ENCODE measurements at regions not wholly inside any gene's neighbourhood (a gene's known extent, or its start where the extent isn't known, plus 50 kb on each side); places are given as distances from the start of the nearest gene placed in this dataset.

- H3K4me3 ChIP-seq, result no peak overlapping the region
- no peak for DNase-seq
- no TSS peak for BruUV-seq (replicated peaks)
- no peaks in the 10 kb centered on the region for H3F3A ChIP-seq (ENCODE audit: insufficient read depth, low read depth)
- H3K4me2 ChIP-seq, result no peak overlapping the region
- ChIA-PET CTCF (no interaction called here), POLR2A (ENCODE audit: unreplicated experiment) (no interaction called here)
- no peaks in the 10 kb centered on the region for H4K20me1 ChIP-seq (ENCODE audit: insufficient read depth)
- no peaks in the 10 kb centered on the region for H3K27me3 ChIP-seq (ENCODE audit: insufficient read depth, low read depth)
- TF ChIP-seq EZH2 (IDR thresholded peaks at IDR 0.05; ENCODE audit: low read depth) (no peak), CTCF (conservative IDR thresholded peaks at IDR 0.05) (no peak)
- no peak overlapping the region for H3K27ac ChIP-seq
- H3K36me3 ChIP-seq (ENCODE audit: low read depth), result no peaks in the 10 kb centered on the region
- H3K9me3 ChIP-seq (ENCODE audit: insufficient read depth, low read depth), result no peaks in the 10 kb centered on the region
- no peak overlapping the region for H2AFZ ChIP-seq
- no peaks in the 10 kb centered on the region for H3K4me1 ChIP-seq (replicated peaks; ENCODE audit: insufficient read depth)
- H3K79me2 ChIP-seq (ENCODE audit: low read depth), result no peaks in the 10 kb centered on the region
- intact Hi-C loops (cut with micrococcal nuclease; ENCODE audit: unreplicated experiment), result no loop called here
- H3K9me2 ChIP-seq (ENCODE audit: insufficient read depth), result no peaks in the 10 kb centered on the region
These were observed 63.8 kb upstream of the DARS1 start for GRCh38 chr2:136049011-136049742.

GRCh38 chr2:136045835-136046570 lies 60.6 kb upstream of the DARS1 start:
- H3F3A ChIP-seq (ENCODE audit: insufficient read depth, low read depth), result no peaks in the 10 kb centered on the region
- no peaks in the 10 kb centered on the region for H3K4me1 ChIP-seq (replicated peaks; ENCODE audit: insufficient read depth)
- no peak overlapping the region for H3K4me3 ChIP-seq
- TF ChIP-seq CTCF (conservative IDR thresholded peaks at IDR 0.05), result no peak
- TF ChIP-seq EZH2 (IDR thresholded peaks at IDR 0.05; ENCODE audit: low read depth), result no peak
- BruUV-seq (replicated peaks), result no TSS peak
- no peak overlapping the region for H2AFZ ChIP-seq
- no peak overlapping the region for H3K4me2 ChIP-seq
- no peaks in the 10 kb centered on the region for H3K9me2 ChIP-seq (ENCODE audit: insufficient read depth)
- H3K9me3 ChIP-seq (ENCODE audit: insufficient read depth, low read depth), result no peaks in the 10 kb centered on the region
- no peaks in the 10 kb centered on the region for H3K79me2 ChIP-seq (ENCODE audit: low read depth)
- H3K36me3 ChIP-seq (ENCODE audit: low read depth), result no peaks in the 10 kb centered on the region
- H4K20me1 ChIP-seq (ENCODE audit: insufficient read depth), result no peaks in the 10 kb centered on the region
- no peak overlapping the region for H3K27ac ChIP-seq
- ChIA-PET CTCF (no interaction called here), POLR2A (ENCODE audit: unreplicated experiment) (no interaction called here)
- H3K27me3 ChIP-seq (ENCODE audit: insufficient read depth, low read depth), result no peaks in the 10 kb centered on the region
- intact Hi-C loops (cut with micrococcal nuclease; ENCODE audit: unreplicated experiment), result no loop called here
- no peak for DNase-seq

- H3F3A ChIP-seq (ENCODE audit: insufficient read depth, low read depth), result no peaks in the 10 kb centered on the region
- H3K4me1 ChIP-seq (replicated peaks; ENCODE audit: insufficient read depth), result no peaks in the 10 kb centered on the region
- no peaks in the 10 kb centered on the region for H3K79me2 ChIP-seq (ENCODE audit: low read depth)
- no peaks in the 10 kb centered on the region for H4K20me1 ChIP-seq (ENCODE audit: insufficient read depth)
- H3K9me2 ChIP-seq (ENCODE audit: insufficient read depth), result no peaks in the 10 kb centered on the region
- no peak overlapping the region for H2AFZ ChIP-seq
- H3K27ac ChIP-seq, result no peak overlapping the region
- no peak for TF ChIP-seq EZH2 (IDR thresholded peaks at IDR 0.05; ENCODE audit: low read depth)
- TF ChIP-seq CTCF (conservative IDR thresholded peaks at IDR 0.05), result no peak
- ChIA-PET CTCF (no interaction called here), POLR2A (ENCODE audit: unreplicated experiment) (no interaction called here)
- no peaks in the 10 kb centered on the region for H3K27me3 ChIP-seq (ENCODE audit: insufficient read depth, low read depth)
- H3K4me2 ChIP-seq, result no peak overlapping the region
- BruUV-seq (replicated peaks), result no TSS peak
- H3K9me3 ChIP-seq (ENCODE audit: insufficient read depth, low read depth), result no peaks in the 10 kb centered on the region
- intact Hi-C loops (cut with micrococcal nuclease; ENCODE audit: unreplicated experiment), result no loop called here
- H3K4me3 ChIP-seq, result no peak overlapping the region
- no peaks in the 10 kb centered on the region for H3K36me3 ChIP-seq (ENCODE audit: low read depth)
- no peak for DNase-seq
These were observed 59.9 kb upstream of the DARS1 start for GRCh38 chr2:136045344-136045743.

All from PC-9 (cell line).